B cell (primary cell): ENCODE measurements at regions not wholly inside any gene's neighbourhood (a gene's known extent, or its start where the extent isn't known, plus 50 kb on each side); places are given as distances from the start of the nearest gene placed in this dataset.

Experiments
- ATAC-seq: fragments of 200-7000 bp; cut with Tn5 transposase; one replicate; pipeline ENCODE4 v1.10.0; 2021; ENCODE audit warnings: low read depth, mild to moderate bottlenecking, moderate number of reproducible peaks, moderate library complexity
- CTCF ChIA-PET: fragments of 350-600 bp; sonication (Branson Sonifier 250); formaldehyde crosslinking; loops from one replicate; lab custom pipeline; 2021; ENCODE audit warnings: antibody characterized with exemption, inconsistent platforms; lab: Charles Lee
- POLR2A ChIA-PET: fragments of 350-600 bp; sonication (Branson Sonifier 250); formaldehyde crosslinking; loops from one replicate; lab custom pipeline; 2021; ENCODE audit warnings: antibody characterized with exemption; lab: Charles Lee
- DNase-seq: peaks from one replicate; pipeline ENCODE4 v3.0.0; 2013
- H2AFZ ChIP-seq: 2 replicates; pipeline ENCODE4 v1.6.1; 2012; ENCODE audit warnings: mild to moderate bottlenecking, low read depth, low read length; ENCODE audit not compliant: insufficient read depth, poor library complexity, severe bottlenecking
- H3K27ac ChIP-seq, 2 donors: 1 replicate in 1 of 2; 2 replicates in 1 of 2; pipeline ENCODE4 v1.5.1; 2012 to 2013; ENCODE audit warnings: low read length in 2 of 2, mild to moderate bottlenecking in 2 of 2, moderate library complexity in 1 of 2
- H3K27me3 ChIP-seq, 4 experiments: fragments of 200-600 bp in 1 of 4; sonication (generic) in 1 of 4; replicated peaks in 1 of 4; 1 replicate in 2 of 4; 2 replicates in 2 of 4; pipeline versions ENCODE4 v1.6.1 to v1.7.0; 2013 to 2016; ENCODE audit warnings: low read length in 3 of 4, mild to moderate bottlenecking in 2 of 4, mixed read lengths in 1 of 4, moderate library complexity in 1 of 4; ENCODE audit not compliant: insufficient read depth in 4 of 4, control insufficient read depth in 3 of 4; ENCODE audit errors: control extremely low read depth in 1 of 4
- H3K36me3 ChIP-seq, 2 experiments: replicated peaks in 1 of 2; 1 replicate in 1 of 2; 2 replicates in 1 of 2; pipeline versions ENCODE4 v1.6.1 to v1.7.1; 2013; ENCODE audit warnings: low read length in 1 of 2; ENCODE audit not compliant: insufficient read depth in 2 of 2, control insufficient read depth in 1 of 2; ENCODE audit errors: control extremely low read depth in 1 of 2, extremely low read depth in 1 of 2
- H3K4me1 ChIP-seq, 2 donors: fragments of 200-600 bp in 1 of 2; sonication (generic) in 1 of 2; 1 replicate in 1 of 2; 2 replicates in 1 of 2; pipeline versions ENCODE4 v1.5.1 to v1.6.1; 2013 to 2017; ENCODE audit warnings: low read length in 2 of 2; ENCODE audit not compliant: control insufficient read depth in 2 of 2, insufficient read depth in 2 of 2
- H3K4me2 ChIP-seq: replicated peaks from 2 replicates; pipeline ENCODE3; 2012; ENCODE audit warnings: mild to moderate bottlenecking, low read depth, low read length; ENCODE audit not compliant: poor library complexity, severe bottlenecking
- H3K4me3 ChIP-seq, 5 experiments: fragments of 200-600 bp in 1 of 5; sonication (generic) in 1 of 5; 1 replicate in 3 of 5; 2 replicates in 2 of 5; pipeline versions ENCODE4 v1.5.1 to v1.7.0; 2011 to 2016; ENCODE audit warnings: low read length in 4 of 5, mild to moderate bottlenecking in 4 of 5, low read depth in 2 of 5, control low read depth in 1 of 5, moderate library complexity in 1 of 5; ENCODE audit not compliant: insufficient read depth in 1 of 5; ENCODE audit errors: control extremely low read depth in 1 of 5, extremely low read depth in 1 of 5
- H3K79me2 ChIP-seq: fragments of 200-600 bp; sonication (generic); one replicate; pipeline ENCODE4 v1.6.0; 2016; ENCODE audit warnings: low read length; ENCODE audit not compliant: control insufficient read depth, insufficient read depth
- H3K9ac ChIP-seq: fragments of 200-600 bp; sonication (generic); 2 replicates; pipeline ENCODE4 v1.6.1; 2017; ENCODE audit warnings: mild to moderate bottlenecking, low read length, moderate library complexity
- H3K9me3 ChIP-seq, 3 donors: one replicate each; pipeline versions ENCODE4 v1.6.1 to v1.7.1; 2013; ENCODE audit warnings: low read length in 2 of 3; ENCODE audit not compliant: control insufficient read depth in 2 of 3, insufficient read depth in 1 of 3; ENCODE audit errors: control extremely low read depth in 1 of 3
- H4K20me1 ChIP-seq: 2 replicates; pipeline ENCODE4 v1.6.0; 2012; ENCODE audit warnings: mild to moderate bottlenecking, low read length; ENCODE audit not compliant: insufficient read depth, control insufficient read depth, poor library complexity, severe bottlenecking
- H3K27ac Mint-ChIP-seq: one replicate; pipeline ENCODE4 v1.8.0; 2021; ENCODE audit warnings: mixed read lengths
- H3K27me3 Mint-ChIP-seq: one replicate; pipeline ENCODE4 v1.8.0; 2021; ENCODE audit warnings: mixed read lengths
- H3K4me1 Mint-ChIP-seq: one replicate; pipeline ENCODE4 v1.8.0; 2021; ENCODE audit warnings: mixed read lengths
- H3K4me3 Mint-ChIP-seq: one replicate; pipeline ENCODE4 v1.8.0; 2021; ENCODE audit warnings: mixed read lengths
- H3K9me3 Mint-ChIP-seq: one replicate; pipeline ENCODE4 v1.8.0; 2022; ENCODE audit warnings: mixed read lengths; ENCODE audit not compliant: insufficient read depth
- EZH2 ChIP-seq: IDR thresholded peaks from 2 replicates; pipeline ENCODE4 v1.6.1; 2012; ENCODE audit warnings: borderline replicate concordance, low read depth, mild to moderate bottlenecking, moderate library complexity, low read length; ENCODE audit not compliant: insufficient read depth, poor library complexity, severe bottlenecking
- WGBS: methylation state at CpG from one replicate; pipeline ENCODE4 v1.1.5; 2013; ENCODE audit warnings: missing lambda C conversion rate; ENCODE audit not compliant: insufficient coverage; 5-methylcytosine and 5-hydroxymethylcytosine counted together
- intact Hi-C: fragments of 100-400 bp; cut with micrococcal nuclease; formaldehyde crosslinking; loops from one replicate; pipeline ENCODE4 v1.10.0; 2022
- TF ChIP-seq, protein P1 (sequence below): fragments of 200-600 bp; IDR thresholded peaks from one replicate; pipeline ENCODE4 v1.8.0; 2022; ENCODE audit warnings: antibody characterized with exemption, mild to moderate bottlenecking

DNA sequence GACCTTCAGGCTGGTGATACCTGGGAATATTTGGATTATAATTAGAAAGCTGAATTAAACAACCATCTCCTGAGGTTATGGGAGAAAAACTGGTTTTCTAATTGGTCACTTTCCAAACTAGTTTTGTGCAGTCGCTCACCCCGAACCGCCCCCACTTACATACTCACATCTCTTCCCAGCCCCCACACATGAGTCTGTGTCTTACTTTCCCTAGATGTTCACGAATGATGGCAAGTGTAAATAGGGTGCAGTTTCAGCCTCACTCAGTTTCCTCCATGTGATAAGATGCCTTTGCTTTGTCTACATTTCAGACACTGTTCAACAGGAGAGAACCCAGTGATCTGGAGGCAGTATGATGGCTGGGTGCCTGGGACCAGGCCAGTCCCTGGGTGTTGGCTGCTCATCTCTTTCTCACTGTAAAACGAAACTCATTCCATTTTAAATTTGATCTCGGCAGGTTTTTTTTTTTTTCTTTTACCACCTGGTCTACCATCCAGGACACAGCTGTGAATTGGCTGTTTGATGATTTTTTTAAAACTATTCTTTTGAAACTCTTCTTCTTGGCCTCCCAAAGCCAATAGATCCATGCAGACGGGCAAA, 164.3 kb upstream of the RAB4A start:
- Histone ChIP-seq H3K9ac (no peak overlapping the region), H3K27ac (no peak overlapping the region), H3K9me3 (peaks cover 0 to 10% (median 0%) of the 10 kb centered on the region in 3 donors), H3K4me2 (no peak overlapping the region), H3K4me3 (no peak overlapping the region), H3K27me3 (peaks cover 0 to 8% (median 0%) of the 10 kb centered on the region in 4 experiments), H4K20me1 (no peaks in the 10 kb centered on the region), H3K4me1 (peaks cover 6 to 15% of the 10 kb centered on the region in 2 donors), H3K79me2 (no peaks in the 10 kb centered on the region), H2AFZ (no peak overlapping the region), H3K36me3 (no peaks in the 10 kb centered on the region)
- no peak for DNase-seq
- H3K27me3 Mint-ChIP-seq: peaks cover 22% of the 10 kb centered on the region
- peaks cover 2% of the 10 kb centered on the region for H3K4me1 Mint-ChIP-seq
- no peak overlapping the region for H3K4me3 Mint-ChIP-seq
- WGBS: 33% methylated on average over 1 of the region's 7 CpGs
- TF ChIP-seq, protein P1, sequence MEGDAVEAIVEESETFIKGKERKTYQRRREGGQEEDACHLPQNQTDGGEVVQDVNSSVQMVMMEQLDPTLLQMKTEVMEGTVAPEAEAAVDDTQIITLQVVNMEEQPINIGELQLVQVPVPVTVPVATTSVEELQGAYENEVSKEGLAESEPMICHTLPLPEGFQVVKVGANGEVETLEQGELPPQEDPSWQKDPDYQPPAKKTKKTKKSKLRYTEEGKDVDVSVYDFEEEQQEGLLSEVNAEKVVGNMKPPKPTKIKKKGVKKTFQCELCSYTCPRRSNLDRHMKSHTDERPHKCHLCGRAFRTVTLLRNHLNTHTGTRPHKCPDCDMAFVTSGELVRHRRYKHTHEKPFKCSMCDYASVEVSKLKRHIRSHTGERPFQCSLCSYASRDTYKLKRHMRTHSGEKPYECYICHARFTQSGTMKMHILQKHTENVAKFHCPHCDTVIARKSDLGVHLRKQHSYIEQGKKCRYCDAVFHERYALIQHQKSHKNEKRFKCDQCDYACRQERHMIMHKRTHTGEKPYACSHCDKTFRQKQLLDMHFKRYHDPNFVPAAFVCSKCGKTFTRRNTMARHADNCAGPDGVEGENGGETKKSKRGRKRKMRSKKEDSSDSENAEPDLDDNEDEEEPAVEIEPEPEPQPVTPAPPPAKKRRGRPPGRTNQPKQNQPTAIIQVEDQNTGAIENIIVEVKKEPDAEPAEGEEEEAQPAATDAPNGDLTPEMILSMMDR: no peak
- no peak for TF ChIP-seq EZH2
- POLR2A ChIA-PET: no interaction called here
- intact Hi-C loops: no loop called here
- no peak overlapping the region for H3K27ac Mint-ChIP-seq
- CTCF ChIA-PET: no interaction called here
- no peaks in the 10 kb centered on the region for H3K9me3 Mint-ChIP-seq
- ATAC-seq: no peak

DNA sequence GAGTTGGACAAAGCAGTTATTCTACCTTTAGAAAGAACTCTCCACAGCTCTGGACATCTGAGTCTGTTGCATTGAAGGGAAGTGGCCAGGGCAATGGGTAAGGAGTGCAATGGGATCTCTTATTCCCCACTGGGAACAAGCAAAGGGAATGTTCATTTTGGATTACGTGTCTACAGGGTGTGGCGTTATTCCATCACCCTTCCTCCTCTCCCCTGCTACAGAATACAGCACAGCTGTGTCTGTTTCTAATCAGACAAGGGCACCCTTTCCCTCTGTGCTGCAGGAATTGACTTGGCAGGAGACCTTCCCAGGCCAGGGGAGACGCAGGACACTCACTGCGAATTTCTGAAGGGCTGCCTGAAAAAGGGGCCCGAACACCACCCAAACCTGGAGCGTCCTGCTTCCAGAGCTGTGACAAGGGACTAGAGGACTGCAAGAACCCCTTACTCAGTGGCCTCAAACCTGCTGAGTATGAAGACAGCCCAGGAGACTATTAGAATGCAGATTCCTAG, 163.6 kb upstream of the RAB4A start:
- H3K27me3 Mint-ChIP-seq: peaks cover 18% of the 10 kb centered on the region
- ChIA-PET CTCF (no interaction called here), POLR2A (no interaction called here)
- peaks cover 2% of the 10 kb centered on the region for H3K4me1 Mint-ChIP-seq
- no peaks in the 10 kb centered on the region for H3K9me3 Mint-ChIP-seq
- no peak for TF ChIP-seq EZH2
- TF ChIP-seq, protein P1: no peak
- peaks cover 6 to 15% of the 10 kb centered on the region in 2 donors for H3K4me1 ChIP-seq
- H3K27me3 ChIP-seq: peaks cover 0 to 5% (median 0%) of the 10 kb centered on the region in 4 experiments
- H3K4me3 Mint-ChIP-seq: no peak overlapping the region
- intact Hi-C loops: no loop called here
- no peak overlapping the region for H3K4me2 ChIP-seq
- no peak overlapping the region for H2AFZ ChIP-seq
- H3K9me3 ChIP-seq: peaks cover 0 to 10% (median 0%) of the 10 kb centered on the region in 3 donors
- no peak overlapping the region for H3K9ac ChIP-seq
- no peaks in the 10 kb centered on the region for H4K20me1 ChIP-seq
- H3K79me2 ChIP-seq: no peaks in the 10 kb centered on the region
- no peaks in the 10 kb centered on the region for H3K36me3 ChIP-seq
- no peak overlapping the region for H3K4me3 ChIP-seq
- DNase-seq (no peak), ATAC-seq (no peak)
- H3K27ac Mint-ChIP-seq: no peak overlapping the region
- H3K27ac ChIP-seq: no peak overlapping the region
- WGBS: 94% methylated on average over 5 of the region's 6 CpGs
